ENCODE measurements at regions not wholly inside any gene's neighbourhood (a gene's known extent, or its start where the extent isn't known, plus 50 kb on each side); places are given as distances from the start of the nearest gene placed in this dataset.

DNA sequence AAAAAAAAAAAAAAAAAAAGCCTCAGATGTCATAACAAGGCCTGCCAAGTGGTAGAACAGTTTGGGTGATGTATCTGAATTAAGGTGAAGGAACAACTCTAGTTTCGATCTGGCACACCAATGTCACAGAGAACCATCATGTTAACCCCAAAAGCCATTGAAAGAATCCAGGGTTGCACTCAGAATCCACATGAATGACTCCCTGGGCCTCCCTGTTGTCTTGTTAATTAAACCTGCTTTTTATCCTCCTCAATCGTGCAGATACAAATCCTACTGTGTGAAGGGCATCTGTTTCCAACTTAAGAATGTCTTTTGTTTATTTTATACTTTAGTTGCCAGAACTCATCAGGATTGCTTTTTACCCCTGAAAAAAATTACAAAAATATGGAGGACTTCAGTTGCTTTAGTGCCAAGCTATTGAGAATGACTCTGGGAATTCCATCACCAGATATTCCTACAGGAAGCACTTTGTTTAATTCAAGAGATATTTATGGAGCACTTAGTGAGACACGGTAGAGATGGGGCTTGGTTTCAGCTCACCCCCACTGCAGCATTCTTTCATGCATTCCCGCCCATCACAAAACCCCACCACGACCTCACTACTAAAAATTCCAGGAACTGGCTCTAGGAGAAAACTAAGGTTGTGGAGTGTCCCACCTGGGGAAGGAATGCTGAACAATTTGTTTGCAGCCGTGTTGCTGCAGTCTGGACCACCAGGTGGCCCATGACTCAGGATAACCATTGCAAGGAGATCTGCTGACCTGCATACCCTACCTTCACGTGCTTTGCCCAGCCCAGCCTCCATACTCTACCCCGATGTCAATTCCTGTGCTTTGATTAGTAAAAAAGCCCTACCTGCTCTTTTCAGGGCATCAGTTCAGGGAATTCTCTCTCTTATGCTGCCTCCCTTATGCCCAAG lies 63.8 kb upstream of the GPRC5B start (continued):
- TF ChIP-seq, protein P1, sequence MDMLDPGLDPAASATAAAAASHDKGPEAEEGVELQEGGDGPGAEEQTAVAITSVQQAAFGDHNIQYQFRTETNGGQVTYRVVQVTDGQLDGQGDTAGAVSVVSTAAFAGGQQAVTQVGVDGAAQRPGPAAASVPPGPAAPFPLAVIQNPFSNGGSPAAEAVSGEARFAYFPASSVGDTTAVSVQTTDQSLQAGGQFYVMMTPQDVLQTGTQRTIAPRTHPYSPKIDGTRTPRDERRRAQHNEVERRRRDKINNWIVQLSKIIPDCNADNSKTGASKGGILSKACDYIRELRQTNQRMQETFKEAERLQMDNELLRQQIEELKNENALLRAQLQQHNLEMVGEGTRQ (IDR thresholded peaks at IDR 0.05; ENCODE audit: low read length) = peak; percentile 55; the same call in 1 of the 2 replicates
- TF ChIP-seq TEAD4 (IDR thresholded peaks at IDR 0.05; ENCODE audit: low read depth, low read length) (peak; percentile 92), ASH2L (IDR thresholded peaks at IDR 0.05; ENCODE audit: low read length) (peak; percentile 94), RNF2 (IDR thresholded peaks at IDR 0.05; ENCODE audit: borderline replicate concordance, low read depth, low read length, missing control alignments, poor library complexity, severe bottlenecking) (peak; percentile 46), CHD1 (IDR thresholded peaks at IDR 0.05; ENCODE audit: low read depth, low read length) (no peak)

Measured in H1 (cell line).